Mesothelial cell of epicardium (in vitro differentiated cells): ENCODE measurements at regions not wholly inside any gene's neighbourhood (a gene's known extent, or its start where the extent isn't known, plus 50 kb on each side); places are given as distances from the start of the nearest gene placed in this dataset.
"Not testable (repeated sequence)": the region's sequence is repeated elsewhere in the genome, so short reads cannot be mapped to it uniquely, and the experiment has no call there.

Source experiments
- DNase-seq, 2 experiments: peaks; one replicate each; pipeline ENCODE4 v3.0.0; 2021; ENCODE audit warnings: low spot score in 2 of 2; ENCODE audit not compliant: unreplicated experiment in 2 of 2
- H3K27ac Mint-ChIP-seq: 2 replicates; pipeline ENCODE4 v1.8.0; 2021; ENCODE audit warnings: mixed read lengths
- H3K27me3 Mint-ChIP-seq: 2 replicates; pipeline ENCODE4 v1.8.0; 2021; ENCODE audit warnings: low read depth, mixed read lengths
- H3K36me3 Mint-ChIP-seq: 2 replicates; pipeline ENCODE4 v1.8.0; 2021; ENCODE audit warnings: mixed read lengths
- H3K4me1 Mint-ChIP-seq: 2 replicates; pipeline ENCODE4 v1.8.0; 2021; ENCODE audit warnings: mixed read lengths
- H3K4me3 Mint-ChIP-seq: 2 replicates; pipeline ENCODE4 v1.8.0; 2021; ENCODE audit warnings: mild to moderate bottlenecking, moderate library complexity, mixed read lengths
- H3K9me3 Mint-ChIP-seq: 2 replicates; pipeline ENCODE4 v1.8.0; 2021; ENCODE audit warnings: mixed read lengths
- TF ChIP-seq, protein P1 (sequence below): fragments of 200-600 bp; sonication (generic); IDR thresholded peaks from one replicate; pipeline ENCODE4 v1.5.0; 2021; ENCODE audit warnings: antibody characterized with exemption; ENCODE audit not compliant: unreplicated experiment

- Mint-ChIP-seq H3K4me3 (no peak overlapping the region), H3K27ac (no peak overlapping the region), H3K36me3 (no peaks in the 10 kb centered on the region), H3K4me1 (peaks cover 34% of the 10 kb centered on the region), H3K9me3 (no peaks in the 10 kb centered on the region), H3K27me3 (no peaks in the 10 kb centered on the region)
- no peak for DNase-seq
- TF ChIP-seq, protein P1, sequence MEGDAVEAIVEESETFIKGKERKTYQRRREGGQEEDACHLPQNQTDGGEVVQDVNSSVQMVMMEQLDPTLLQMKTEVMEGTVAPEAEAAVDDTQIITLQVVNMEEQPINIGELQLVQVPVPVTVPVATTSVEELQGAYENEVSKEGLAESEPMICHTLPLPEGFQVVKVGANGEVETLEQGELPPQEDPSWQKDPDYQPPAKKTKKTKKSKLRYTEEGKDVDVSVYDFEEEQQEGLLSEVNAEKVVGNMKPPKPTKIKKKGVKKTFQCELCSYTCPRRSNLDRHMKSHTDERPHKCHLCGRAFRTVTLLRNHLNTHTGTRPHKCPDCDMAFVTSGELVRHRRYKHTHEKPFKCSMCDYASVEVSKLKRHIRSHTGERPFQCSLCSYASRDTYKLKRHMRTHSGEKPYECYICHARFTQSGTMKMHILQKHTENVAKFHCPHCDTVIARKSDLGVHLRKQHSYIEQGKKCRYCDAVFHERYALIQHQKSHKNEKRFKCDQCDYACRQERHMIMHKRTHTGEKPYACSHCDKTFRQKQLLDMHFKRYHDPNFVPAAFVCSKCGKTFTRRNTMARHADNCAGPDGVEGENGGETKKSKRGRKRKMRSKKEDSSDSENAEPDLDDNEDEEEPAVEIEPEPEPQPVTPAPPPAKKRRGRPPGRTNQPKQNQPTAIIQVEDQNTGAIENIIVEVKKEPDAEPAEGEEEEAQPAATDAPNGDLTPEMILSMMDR: no peak
Measured at GRCh38 chr12:63005382-63005781, 70.4 kb upstream of the PPM1H start.

DNA sequence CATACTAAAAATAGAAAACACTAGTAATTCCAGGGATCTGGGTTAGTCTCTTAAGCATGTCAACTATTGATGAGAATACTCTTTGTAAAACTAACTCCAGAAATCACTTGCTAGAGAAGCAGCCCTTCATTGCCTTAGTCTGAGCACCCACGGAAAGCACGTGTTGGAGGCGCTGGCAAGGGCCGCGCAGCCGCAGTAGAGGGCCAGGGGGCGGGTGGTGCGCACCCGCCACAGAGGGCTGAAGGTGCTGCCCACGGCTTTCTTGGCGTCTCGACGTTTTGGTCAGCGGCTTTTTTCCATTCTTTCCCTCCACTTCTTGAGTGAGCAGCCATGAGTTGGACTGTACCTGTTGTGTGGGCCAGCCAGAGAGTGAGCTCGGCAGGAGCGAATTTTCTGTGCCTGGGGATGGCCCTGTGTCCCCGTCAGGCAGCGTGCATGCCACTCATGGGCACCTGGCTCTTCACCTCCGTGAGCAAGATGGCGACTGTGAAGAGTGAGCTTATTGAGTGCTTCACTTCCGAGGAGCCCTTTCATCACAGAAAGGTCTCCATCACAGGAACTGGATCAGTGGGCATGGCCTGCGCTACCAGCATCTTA lies 68.4 kb upstream of the PPM1H start:
- Mint-ChIP-seq H3K27me3 (no peaks in the 10 kb centered on the region), H3K36me3 (no peaks in the 10 kb centered on the region), H3K27ac (no peak overlapping the region), H3K4me3 (no peak overlapping the region), H3K4me1 (peaks cover 36% of the 10 kb centered on the region), H3K9me3 (no peaks in the 10 kb centered on the region)
- no peak for DNase-seq
- TF ChIP-seq, protein P1: no peak

GRCh38 chr12:63002059-63002458 lies 67.1 kb upstream of the PPM1H start:
- not testable (repeated sequence) for H3K4me3 Mint-ChIP-seq

GRCh38 chr12:62998454-62998853 lies 63.5 kb upstream of the PPM1H start:
- H3K27me3 Mint-ChIP-seq: no peaks in the 10 kb centered on the region
- H3K9me3 Mint-ChIP-seq: no peaks in the 10 kb centered on the region
- no peaks in the 10 kb centered on the region for H3K36me3 Mint-ChIP-seq
- H3K4me3 Mint-ChIP-seq: no peak overlapping the region
- TF ChIP-seq, protein P1: no peak
- peak overlapping the region; percentile 35 for H3K27ac Mint-ChIP-seq
- peaks cover 17% of the 10 kb centered on the region for H3K4me1 Mint-ChIP-seq
- no peak for DNase-seq

More at GRCh38 chr12:63002059-63002458, 67.1 kb upstream of the PPM1H start:
- H3K9me3 Mint-ChIP-seq, H3K27me3 Mint-ChIP-seq, DNase-seq, H3K27ac Mint-ChIP-seq, H3K36me3 Mint-ChIP-seq: not testable (repeated sequence)
- H3K4me1 Mint-ChIP-seq: peaks cover 28% of the 10 kb centered on the region

DNA sequence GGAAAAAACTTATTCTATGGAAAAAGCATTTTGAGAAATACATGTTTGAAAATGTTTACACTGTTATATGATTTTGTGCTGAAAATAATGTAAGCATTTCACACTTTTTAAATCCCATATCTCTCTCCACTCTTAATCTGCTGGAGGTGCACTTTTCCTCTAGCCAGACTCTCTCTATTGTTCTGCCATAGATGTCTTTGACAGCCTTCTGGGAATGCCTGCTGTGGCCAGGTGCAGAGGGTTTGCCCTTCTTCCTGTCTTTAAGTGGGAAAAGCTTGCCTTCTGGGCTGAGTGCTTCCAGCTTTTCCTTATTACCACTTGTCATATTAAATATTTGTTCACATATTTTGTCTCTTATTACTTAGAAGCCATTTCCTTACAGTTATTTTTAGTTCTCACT lies 60.1 kb upstream of the PPM1H start:
- Mint-ChIP-seq H3K27ac (no peak overlapping the region), H3K4me3 (no peak overlapping the region), H3K4me1 (peaks cover 17% of the 10 kb centered on the region), H3K36me3 (peaks cover 8% of the 10 kb centered on the region), H3K27me3 (no peaks in the 10 kb centered on the region), H3K9me3 (peaks cover 26% of the 10 kb centered on the region)
- TF ChIP-seq, protein P1: no peak
- no peak for DNase-seq

GRCh38 chr12:62986844-62987243 lies 51.9 kb upstream of the PPM1H start:
- TF ChIP-seq, protein P1: no peak
- H3K9me3 Mint-ChIP-seq: peaks cover 26% of the 10 kb centered on the region
- no peak for DNase-seq
- peaks cover 4% of the 10 kb centered on the region for H3K27me3 Mint-ChIP-seq
- no peak overlapping the region for H3K4me3 Mint-ChIP-seq
- no peaks in the 10 kb centered on the region for H3K4me1 Mint-ChIP-seq
- peaks cover 5% of the 10 kb centered on the region for H3K36me3 Mint-ChIP-seq
- no peak overlapping the region for H3K27ac Mint-ChIP-seq
